ENCODE measurements at regions not wholly inside any gene's neighbourhood (a gene's known extent, or its start where the extent isn't known, plus 50 kb on each side); places are given as distances from the start of the nearest gene placed in this dataset.
A peak's percentile ranks its signal among the peaks of the same experiment; 100 is the strongest.

- H3K9me2 ChIP-seq (ENCODE audit: insufficient read depth), result no peaks in the 10 kb centered on the region
- no peaks in the 10 kb centered on the region for H3K27me3 ChIP-seq (replicated peaks; ENCODE audit: insufficient read depth)
- WGBS, 2 experiments (ENCODE audit: low coverage in 1 of 2, low lambda C conversion rate in 2 of 2, missing lambda C conversion rate in 2 of 2), result 88 to 94% methylated on average over 3 of the region's 3 CpGs
- no peak overlapping the region for H3K4me2 ChIP-seq (ENCODE audit: unreplicated experiment)
- H2AFZ ChIP-seq, result no peak overlapping the region
- no peaks in the 10 kb centered on the region for H3K79me2 ChIP-seq (ENCODE audit: insufficient read depth)
- DNase-seq, result no peak
- no peak overlapping the region for H3K4me3 ChIP-seq
- H4K20me1 ChIP-seq (ENCODE audit: insufficient read depth), result no peaks in the 10 kb centered on the region
- peaks cover 33% of the 10 kb centered on the region for H3K4me1 ChIP-seq (ENCODE audit: insufficient read depth)
- peaks cover 19% of the 10 kb centered on the region; the same call in 1 of the 2 replicates for H3F3A ChIP-seq (ENCODE audit: insufficient read depth)
- H3K27ac ChIP-seq, result no peak overlapping the region
- H3K36me3 ChIP-seq (ENCODE audit: low read depth), result no peaks in the 10 kb centered on the region
- TF ChIP-seq EZH2phosphoT487 (IDR thresholded peaks at IDR 0.05; ENCODE audit: insufficient read depth, low read depth), result no peak
- TF ChIP-seq EZH2 (IDR thresholded peaks at IDR 0.05; ENCODE audit: insufficient read depth, poor library complexity, severe bottlenecking), result no peak
- H3K9me3 ChIP-seq (ENCODE audit: low read depth), result no peaks in the 10 kb centered on the region
- in situ Hi-C loops (cut with MboI), result no loop called here
- no peak overlapping the region for H3K9ac ChIP-seq
These were observed 629.8 kb upstream of the WWC1 start for GRCh38 chr5:167661605-167662004.

GRCh38 chr5:167664222-167664804 lies 627.1 kb upstream of the WWC1 start:
- no peak overlapping the region for H3K4me2 ChIP-seq (ENCODE audit: unreplicated experiment)
- no peaks in the 10 kb centered on the region for H3K27me3 ChIP-seq (replicated peaks; ENCODE audit: insufficient read depth)
- no peak overlapping the region for H3K4me3 ChIP-seq
- DNase-seq, result no peak
- TF ChIP-seq EZH2phosphoT487 (IDR thresholded peaks at IDR 0.05; ENCODE audit: insufficient read depth, low read depth), result no peak
- no peak for TF ChIP-seq EZH2 (IDR thresholded peaks at IDR 0.05; ENCODE audit: insufficient read depth, poor library complexity, severe bottlenecking)
- H3K27ac ChIP-seq, result no peak overlapping the region
- no peak overlapping the region for H2AFZ ChIP-seq
- H3K79me2 ChIP-seq (ENCODE audit: insufficient read depth), result 0 out of 2 replicates have a peak, but pooled peaks cover 6% of the 10 kb centered on the region
- no peaks in the 10 kb centered on the region for H3K9me3 ChIP-seq (ENCODE audit: low read depth)
- no peak overlapping the region for H3K9ac ChIP-seq
- H3K36me3 ChIP-seq (ENCODE audit: low read depth), result no peaks in the 10 kb centered on the region
- WGBS, 2 experiments (ENCODE audit: low coverage in 1 of 2, low lambda C conversion rate in 2 of 2, missing lambda C conversion rate in 2 of 2), result 96 to 99% methylated on average over 3 of the region's 3 CpGs
- in situ Hi-C loops (cut with MboI), result no loop called here
- H3K9me2 ChIP-seq (ENCODE audit: insufficient read depth), result no peaks in the 10 kb centered on the region
- H3F3A ChIP-seq (ENCODE audit: insufficient read depth), result peaks cover 12% of the 10 kb centered on the region; the same call in 1 of the 2 replicates
- H3K4me1 ChIP-seq (ENCODE audit: insufficient read depth), result peaks cover 25% of the 10 kb centered on the region
- no peaks in the 10 kb centered on the region for H4K20me1 ChIP-seq (ENCODE audit: insufficient read depth)

- no peak overlapping the region for H3K4me2 ChIP-seq (ENCODE audit: unreplicated experiment)
- H3F3A ChIP-seq (ENCODE audit: insufficient read depth), result peaks cover 23% of the 10 kb centered on the region
- TF ChIP-seq EZH2 (IDR thresholded peaks at IDR 0.05; ENCODE audit: insufficient read depth, poor library complexity, severe bottlenecking) (no peak), EZH2phosphoT487 (IDR thresholded peaks at IDR 0.05; ENCODE audit: insufficient read depth, low read depth) (no peak)
- no peak for DNase-seq
- no peaks in the 10 kb centered on the region for H3K27me3 ChIP-seq (replicated peaks; ENCODE audit: insufficient read depth)
- H4K20me1 ChIP-seq (ENCODE audit: insufficient read depth), result no peaks in the 10 kb centered on the region
- H3K4me3 ChIP-seq, result no peak overlapping the region
- H3K9me3 ChIP-seq (ENCODE audit: low read depth), result no peaks in the 10 kb centered on the region
- in situ Hi-C loops (cut with MboI), result no loop called here
- no peaks in the 10 kb centered on the region for H3K36me3 ChIP-seq (ENCODE audit: low read depth)
- no peak overlapping the region for H2AFZ ChIP-seq
- no peak overlapping the region for H3K27ac ChIP-seq
- 0 out of 2 replicates have a peak, but pooled peaks cover 13% of the 10 kb centered on the region for H3K79me2 ChIP-seq (ENCODE audit: insufficient read depth)
- peaks cover 33% of the 10 kb centered on the region for H3K4me1 ChIP-seq (ENCODE audit: insufficient read depth)
- 85 to 87% methylated on average over 5 of the region's 5 CpGs for WGBS, 2 experiments (ENCODE audit: low coverage in 1 of 2, low lambda C conversion rate in 2 of 2, missing lambda C conversion rate in 2 of 2)
- no peak overlapping the region for H3K9ac ChIP-seq
- H3K9me2 ChIP-seq (ENCODE audit: insufficient read depth), result no peaks in the 10 kb centered on the region
These were observed 625.5 kb upstream of the WWC1 start for GRCh38 chr5:167665841-167666375.

GRCh38 chr5:167671176-167671575 lies 620.3 kb upstream of the WWC1 start:
- peak overlapping the region; percentile 52 for H2AFZ ChIP-seq
- DNase-seq, result peak; percentile 85
- H3K79me2 ChIP-seq (ENCODE audit: insufficient read depth), result 0 out of 2 replicates have a peak, but pooled peaks cover 17% of the 10 kb centered on the region
- H3K27ac ChIP-seq, result peak overlapping the region; percentile 67
- H3K9me3 ChIP-seq (ENCODE audit: low read depth), result no peaks in the 10 kb centered on the region
- peak overlapping the region; percentile 46 for H3K4me2 ChIP-seq (ENCODE audit: unreplicated experiment)
- peaks cover 43% of the 10 kb centered on the region for H3K4me1 ChIP-seq (ENCODE audit: insufficient read depth)
- WGBS, 2 experiments (ENCODE audit: low coverage in 1 of 2, low lambda C conversion rate in 2 of 2, missing lambda C conversion rate in 2 of 2), result 1 to 3% methylated on average over 4 of the region's 4 CpGs
- peaks cover 27% of the 10 kb centered on the region for H3F3A ChIP-seq (ENCODE audit: insufficient read depth)
- H3K9me2 ChIP-seq (ENCODE audit: insufficient read depth), result 0 out of 2 replicates have a peak, but pooled peaks cover 4% of the 10 kb centered on the region
- peak overlapping the region; percentile 6; the same call in 1 of the 2 replicates for H3K4me3 ChIP-seq
- in situ Hi-C loops (cut with MboI), result no loop called here
- H3K9ac ChIP-seq, result peak overlapping the region; percentile 26; the same call in 1 of the 2 replicates
- TF ChIP-seq EZH2 (IDR thresholded peaks at IDR 0.05; ENCODE audit: insufficient read depth, poor library complexity, severe bottlenecking) (no peak), EZH2phosphoT487 (IDR thresholded peaks at IDR 0.05; ENCODE audit: insufficient read depth, low read depth) (no peak)
- H3K36me3 ChIP-seq (ENCODE audit: low read depth), result no peaks in the 10 kb centered on the region
- H4K20me1 ChIP-seq (ENCODE audit: insufficient read depth), result no peaks in the 10 kb centered on the region
- no peaks in the 10 kb centered on the region for H3K27me3 ChIP-seq (replicated peaks; ENCODE audit: insufficient read depth)
